GM23338 (cell line): ENCODE measurements at regions not wholly inside any gene's neighbourhood (a gene's known extent, or its start where the extent isn't known, plus 50 kb on each side); places are given as distances from the start of the nearest gene placed in this dataset.

Source experiments
- CREB1 ChIP-seq: fragments of 250-450 bp; sonication (Bioruptor Pico); IDR thresholded peaks from 2 replicates; pipeline ENCODE4 v1.5.0; 2020; ENCODE audit warnings: low read depth, mild to moderate bottlenecking, moderate library complexity
- EZH2 ChIP-seq: fragments of 200-600 bp; sonication (generic); IDR thresholded peaks from one replicate; pipeline ENCODE4 v1.8.0; 2017; ENCODE audit warnings: antibody characterized with exemption, mild to moderate bottlenecking, low read depth; ENCODE audit not compliant: unreplicated experiment
- EZH2phosphoT487 ChIP-seq: fragments of 200-600 bp; sonication (generic); IDR thresholded peaks from one replicate; pipeline ENCODE4 v1.8.1; 2018; ENCODE audit warnings: antibody characterized with exemption; ENCODE audit not compliant: unreplicated experiment
- JUNB ChIP-seq: IDR thresholded peaks from one replicate; pipeline ENCODE4 v1.6.1; 2016; ENCODE audit warnings: antibody characterized with exemption; ENCODE audit not compliant: unreplicated experiment
- POLR2AphosphoS5 ChIP-seq: IDR thresholded peaks from 2 replicates; pipeline ENCODE4 v1.6.1; 2016; ENCODE audit warnings: antibody characterized with exemption, low read depth
- REST ChIP-seq: IDR thresholded peaks from one replicate; pipeline ENCODE4 v1.6.1; 2018; ENCODE audit warnings: antibody characterized with exemption; ENCODE audit not compliant: unreplicated experiment
- ZNF114 ChIP-seq: fragments of 250-450 bp; sonication (Bioruptor Pico); IDR thresholded peaks from 2 replicates; pipeline ENCODE4 v1.5.0; 2020; ENCODE audit warnings: mild to moderate bottlenecking, moderate library complexity
- TF ChIP-seq, protein P1 (sequence below), 2 experiments: fragments of 200-600 bp in 1 of 2; sonication (generic) in 1 of 2; conservative IDR thresholded peaks; 2 replicates each; pipeline versions ENCODE4 v1.5.1 to v1.6.1; 2016 to 2017; ENCODE audit warnings: antibody characterized with exemption in 2 of 2, low read depth in 2 of 2, mild to moderate bottlenecking in 2 of 2, moderate library complexity in 1 of 2
- TF ChIP-seq, protein P2 (sequence below): IDR thresholded peaks from 2 replicates; pipeline ENCODE4 v1.6.1; 2016; ENCODE audit warnings: antibody characterized with exemption
- TF ChIP-seq, protein P3 (sequence below): fragments of 250-450 bp; sonication (Bioruptor Pico); IDR thresholded peaks from 2 replicates; pipeline ENCODE4 v1.5.0; 2020; ENCODE audit warnings: mild to moderate bottlenecking, moderate library complexity

GRCh38 chr13:38463048-38463447, 113.4 kb downstream of the UFM1 start:
- TF ChIP-seq ZNF114 (CRISPR knock-in tag) (no peak), POLR2AphosphoS5 (no peak), EZH2 (no peak), REST (no peak), CREB1 (CRISPR knock-in tag) (no peak), JUNB (no peak), EZH2phosphoT487 (no peak)
- TF ChIP-seq, protein P1, sequence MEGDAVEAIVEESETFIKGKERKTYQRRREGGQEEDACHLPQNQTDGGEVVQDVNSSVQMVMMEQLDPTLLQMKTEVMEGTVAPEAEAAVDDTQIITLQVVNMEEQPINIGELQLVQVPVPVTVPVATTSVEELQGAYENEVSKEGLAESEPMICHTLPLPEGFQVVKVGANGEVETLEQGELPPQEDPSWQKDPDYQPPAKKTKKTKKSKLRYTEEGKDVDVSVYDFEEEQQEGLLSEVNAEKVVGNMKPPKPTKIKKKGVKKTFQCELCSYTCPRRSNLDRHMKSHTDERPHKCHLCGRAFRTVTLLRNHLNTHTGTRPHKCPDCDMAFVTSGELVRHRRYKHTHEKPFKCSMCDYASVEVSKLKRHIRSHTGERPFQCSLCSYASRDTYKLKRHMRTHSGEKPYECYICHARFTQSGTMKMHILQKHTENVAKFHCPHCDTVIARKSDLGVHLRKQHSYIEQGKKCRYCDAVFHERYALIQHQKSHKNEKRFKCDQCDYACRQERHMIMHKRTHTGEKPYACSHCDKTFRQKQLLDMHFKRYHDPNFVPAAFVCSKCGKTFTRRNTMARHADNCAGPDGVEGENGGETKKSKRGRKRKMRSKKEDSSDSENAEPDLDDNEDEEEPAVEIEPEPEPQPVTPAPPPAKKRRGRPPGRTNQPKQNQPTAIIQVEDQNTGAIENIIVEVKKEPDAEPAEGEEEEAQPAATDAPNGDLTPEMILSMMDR (conservative IDR thresholded peaks at IDR 0.05; ENCODE audit: low read depth in 2 of 2): no peak
- TF ChIP-seq, protein P2, sequence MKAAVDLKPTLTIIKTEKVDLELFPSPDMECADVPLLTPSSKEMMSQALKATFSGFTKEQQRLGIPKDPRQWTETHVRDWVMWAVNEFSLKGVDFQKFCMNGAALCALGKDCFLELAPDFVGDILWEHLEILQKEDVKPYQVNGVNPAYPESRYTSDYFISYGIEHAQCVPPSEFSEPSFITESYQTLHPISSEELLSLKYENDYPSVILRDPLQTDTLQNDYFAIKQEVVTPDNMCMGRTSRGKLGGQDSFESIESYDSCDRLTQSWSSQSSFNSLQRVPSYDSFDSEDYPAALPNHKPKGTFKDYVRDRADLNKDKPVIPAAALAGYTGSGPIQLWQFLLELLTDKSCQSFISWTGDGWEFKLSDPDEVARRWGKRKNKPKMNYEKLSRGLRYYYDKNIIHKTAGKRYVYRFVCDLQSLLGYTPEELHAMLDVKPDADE: no peak
- TF ChIP-seq, protein P3, sequence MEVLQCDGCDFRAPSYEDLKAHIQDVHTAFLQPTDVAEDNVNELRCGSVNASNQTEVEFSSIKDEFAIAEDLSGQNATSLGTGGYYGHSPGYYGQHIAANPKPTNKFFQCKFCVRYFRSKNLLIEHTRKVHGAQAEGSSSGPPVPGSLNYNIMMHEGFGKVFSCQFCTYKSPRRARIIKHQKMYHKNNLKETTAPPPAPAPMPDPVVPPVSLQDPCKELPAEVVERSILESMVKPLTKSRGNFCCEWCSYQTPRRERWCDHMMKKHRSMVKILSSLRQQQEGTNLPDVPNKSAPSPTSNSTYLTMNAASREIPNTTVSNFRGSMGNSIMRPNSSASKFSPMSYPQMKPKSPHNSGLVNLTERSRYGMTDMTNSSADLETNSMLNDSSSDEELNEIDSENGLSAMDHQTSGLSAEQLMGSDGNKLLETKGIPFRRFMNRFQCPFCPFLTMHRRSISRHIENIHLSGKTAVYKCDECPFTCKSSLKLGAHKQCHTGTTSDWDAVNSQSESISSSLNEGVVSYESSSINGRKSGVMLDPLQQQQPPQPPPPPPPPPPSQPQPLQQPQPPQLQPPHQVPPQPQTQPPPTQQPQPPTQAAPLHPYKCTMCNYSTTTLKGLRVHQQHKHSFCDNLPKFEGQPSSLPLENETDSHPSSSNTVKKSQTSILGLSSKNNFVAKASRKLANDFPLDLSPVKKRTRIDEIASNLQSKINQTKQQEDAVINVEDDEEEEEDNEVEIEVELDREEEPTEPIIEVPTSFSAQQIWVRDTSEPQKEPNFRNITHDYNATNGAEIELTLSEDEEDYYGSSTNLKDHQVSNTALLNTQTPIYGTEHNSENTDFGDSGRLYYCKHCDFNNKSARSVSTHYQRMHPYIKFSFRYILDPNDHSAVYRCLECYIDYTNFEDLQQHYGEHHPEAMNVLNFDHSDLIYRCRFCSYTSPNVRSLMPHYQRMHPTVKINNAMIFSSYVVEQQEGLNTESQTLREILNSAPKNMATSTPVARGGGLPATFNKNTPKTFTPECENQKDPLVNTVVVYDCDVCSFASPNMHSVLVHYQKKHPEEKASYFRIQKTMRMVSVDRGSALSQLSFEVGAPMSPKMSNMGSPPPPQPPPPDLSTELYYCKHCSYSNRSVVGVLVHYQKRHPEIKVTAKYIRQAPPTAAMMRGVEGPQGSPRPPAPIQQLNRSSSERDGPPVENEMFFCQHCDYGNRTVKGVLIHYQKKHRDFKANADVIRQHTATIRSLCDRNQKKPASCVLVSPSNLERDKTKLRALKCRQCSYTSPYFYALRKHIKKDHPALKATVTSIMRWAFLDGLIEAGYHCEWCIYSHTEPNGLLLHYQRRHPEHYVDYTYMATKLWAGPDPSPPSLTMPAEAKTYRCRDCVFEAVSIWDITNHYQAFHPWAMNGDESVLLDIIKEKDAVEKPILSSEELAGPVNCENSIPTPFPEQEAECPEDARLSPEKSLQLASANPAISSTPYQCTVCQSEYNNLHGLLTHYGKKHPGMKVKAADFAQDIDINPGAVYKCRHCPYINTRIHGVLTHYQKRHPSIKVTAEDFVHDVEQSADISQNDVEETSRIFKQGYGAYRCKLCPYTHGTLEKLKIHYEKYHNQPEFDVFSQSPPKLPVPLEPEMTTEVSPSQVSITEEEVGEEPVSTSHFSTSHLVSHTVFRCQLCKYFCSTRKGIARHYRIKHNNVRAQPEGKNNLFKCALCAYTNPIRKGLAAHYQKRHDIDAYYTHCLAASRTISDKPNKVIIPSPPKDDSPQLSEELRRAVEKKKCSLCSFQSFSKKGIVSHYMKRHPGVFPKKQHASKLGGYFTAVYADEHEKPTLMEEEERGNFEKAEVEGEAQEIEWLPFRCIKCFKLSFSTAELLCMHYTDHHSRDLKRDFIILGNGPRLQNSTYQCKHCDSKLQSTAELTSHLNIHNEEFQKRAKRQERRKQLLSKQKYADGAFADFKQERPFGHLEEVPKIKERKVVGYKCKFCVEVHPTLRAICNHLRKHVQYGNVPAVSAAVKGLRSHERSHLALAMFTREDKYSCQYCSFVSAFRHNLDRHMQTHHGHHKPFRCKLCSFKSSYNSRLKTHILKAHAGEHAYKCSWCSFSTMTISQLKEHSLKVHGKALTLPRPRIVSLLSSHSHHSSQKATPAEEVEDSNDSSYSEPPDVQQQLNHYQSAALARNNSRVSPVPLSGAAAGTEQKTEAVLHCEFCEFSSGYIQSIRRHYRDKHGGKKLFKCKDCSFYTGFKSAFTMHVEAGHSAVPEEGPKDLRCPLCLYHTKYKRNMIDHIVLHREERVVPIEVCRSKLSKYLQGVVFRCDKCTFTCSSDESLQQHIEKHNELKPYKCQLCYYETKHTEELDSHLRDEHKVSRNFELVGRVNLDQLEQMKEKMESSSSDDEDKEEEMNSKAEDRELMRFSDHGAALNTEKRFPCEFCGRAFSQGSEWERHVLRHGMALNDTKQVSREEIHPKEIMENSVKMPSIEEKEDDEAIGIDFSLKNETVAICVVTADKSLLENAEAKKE (CRISPR knock-in tag): no peak
